ENCODE measurements at regions not wholly inside any gene's neighbourhood (a gene's known extent, or its start where the extent isn't known, plus 50 kb on each side); places are given as distances from the start of the nearest gene placed in this dataset.

DNA sequence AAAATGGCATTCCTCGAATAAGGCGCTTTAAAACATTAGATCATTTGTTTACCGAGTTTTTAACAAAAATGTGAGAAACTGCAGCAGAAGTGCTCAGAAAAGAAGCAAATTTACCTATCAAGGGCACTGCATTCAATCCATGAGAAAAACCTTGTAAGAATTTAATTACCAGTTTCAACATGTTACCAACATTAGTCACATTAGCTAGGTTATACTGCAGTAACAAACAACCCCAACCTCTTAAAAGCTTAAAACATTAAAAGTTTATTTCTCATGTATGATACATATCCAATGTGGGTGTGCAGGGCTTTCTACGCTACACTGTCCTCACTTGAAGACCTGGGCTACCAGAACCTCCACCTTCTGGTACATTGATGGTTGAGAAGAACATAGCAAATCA is 68.1 kb upstream of the CCBE1 start:
- 84 to 91% methylated on average over 4 of the region's 4 CpGs for WGBS, 2 donors
- no peak overlapping the region for H3K4me3 ChIP-seq
- no peaks in the 10 kb centered on the region for H3K4me1 ChIP-seq
- no peak for DNase-seq
- TF ChIP-seq POLR2A (IDR thresholded peaks at IDR 0.05) = no peak
- TF ChIP-seq CTCF (IDR thresholded peaks at IDR 0.05) = no peak
- H3K36me3 ChIP-seq = no peaks in the 10 kb centered on the region
- H3K9me3 ChIP-seq = peaks cover 0 to 8% (median 0%) of the 10 kb centered on the region in 3 donors
- intact Hi-C loops (cut with DNase I) = no loop called here
- peaks cover 0 to 4% (median 0%) of the 10 kb centered on the region in 4 donors for H3K27me3 ChIP-seq
- H3K27ac ChIP-seq = no peak overlapping the region

GRCh38 chr18:59764281-59764680 is 67.1 kb upstream of the CCBE1 start:
- H3K27ac ChIP-seq = no peak overlapping the region
- 41 to 71% methylated on average over 4 of the region's 4 CpGs for WGBS, 2 donors
- H3K4me3 ChIP-seq = no peak overlapping the region
- H3K27me3 ChIP-seq = no peaks in the 10 kb centered on the region
- peaks cover 0 to 8% (median 0%) of the 10 kb centered on the region in 3 donors for H3K9me3 ChIP-seq
- H3K36me3 ChIP-seq = no peaks in the 10 kb centered on the region
- no peak for DNase-seq
- intact Hi-C loops (cut with DNase I) = no loop called here
- TF ChIP-seq CTCF (IDR thresholded peaks at IDR 0.05) (no peak), POLR2A (IDR thresholded peaks at IDR 0.05) (no peak)
- no peaks in the 10 kb centered on the region for H3K4me1 ChIP-seq

GRCh38 chr18:59763541-59764136 is 66.4 kb upstream of the CCBE1 start:
- no peak overlapping the region for H3K4me3 ChIP-seq
- H3K4me1 ChIP-seq = no peaks in the 10 kb centered on the region
- 69 to 76% methylated on average over 2 of the region's 2 CpGs for WGBS, 2 donors
- peaks cover 0 to 8% (median 0%) of the 10 kb centered on the region in 3 donors for H3K9me3 ChIP-seq
- no peak for DNase-seq
- no peaks in the 10 kb centered on the region for H3K36me3 ChIP-seq
- intact Hi-C loops (cut with DNase I) = no loop called here
- H3K27ac ChIP-seq = no peak overlapping the region
- TF ChIP-seq POLR2A (IDR thresholded peaks at IDR 0.05) (no peak), CTCF (IDR thresholded peaks at IDR 0.05) (no peak)
- no peaks in the 10 kb centered on the region for H3K27me3 ChIP-seq

DNA sequence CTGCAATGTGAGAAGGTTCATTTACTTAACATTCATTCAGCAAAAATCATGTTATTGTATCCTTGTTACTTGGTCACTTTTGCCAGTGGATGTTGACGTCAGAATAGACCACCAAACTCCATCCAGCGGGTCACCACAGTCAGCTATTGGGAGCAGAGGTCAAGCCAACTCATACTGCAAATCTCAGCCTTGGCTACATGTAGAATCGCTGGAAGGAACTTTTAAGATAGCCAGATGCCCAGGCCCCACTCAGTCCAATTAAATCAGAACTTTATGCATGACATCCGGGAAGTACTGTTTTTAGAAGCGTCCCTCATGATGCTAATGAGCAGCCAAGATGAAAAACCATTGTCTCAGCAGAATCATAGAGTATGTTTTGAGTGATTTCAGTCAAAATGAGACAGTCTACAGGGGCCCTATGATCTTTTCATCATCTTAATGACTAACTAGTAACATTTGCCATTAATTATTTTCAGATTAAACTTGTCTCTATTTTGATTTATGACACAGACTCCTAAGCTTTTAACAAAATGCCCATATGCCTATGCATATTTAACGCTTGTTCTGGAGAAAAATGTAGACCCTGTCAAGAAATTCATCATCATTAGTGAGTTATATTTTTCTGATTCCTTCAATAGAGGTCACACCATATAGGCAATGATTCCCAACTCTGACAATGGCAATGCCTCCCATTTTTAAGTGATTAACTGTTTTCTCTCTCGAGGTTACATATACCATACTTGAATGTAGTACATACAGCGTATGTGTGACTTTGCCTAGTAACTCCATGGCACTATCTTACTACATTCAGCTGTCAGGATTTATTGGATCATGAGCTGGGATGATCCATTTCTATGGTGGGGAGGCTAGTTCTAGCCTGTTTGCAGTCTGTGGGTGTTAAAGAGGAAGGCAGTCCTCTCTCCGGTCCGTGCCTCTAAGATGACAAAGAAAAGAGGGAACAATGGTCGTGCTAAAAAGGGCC is 63.7 kb upstream of the CCBE1 start:
- Histone ChIP-seq H3K27me3 (no peaks in the 10 kb centered on the region), H3K4me1 (no peaks in the 10 kb centered on the region), H3K9me3 (no peaks in the 10 kb centered on the region), H3K36me3 (no peaks in the 10 kb centered on the region), H3K27ac (no peak overlapping the region), H3K4me3 (no peak overlapping the region)
- intact Hi-C loops (cut with DNase I) = no loop called here
- WGBS, 2 donors = 80 to 86% methylated on average over 10 to 11 of the region's 11 CpGs
- no peak for DNase-seq
- no peak for TF ChIP-seq CTCF (IDR thresholded peaks at IDR 0.05)
- TF ChIP-seq POLR2A (IDR thresholded peaks at IDR 0.05) = no peak

GRCh38 chr18:59760212-59760611 is 63.0 kb upstream of the CCBE1 start:
- intact Hi-C loops (cut with DNase I) = no loop called here
- no peaks in the 10 kb centered on the region for H3K9me3 ChIP-seq
- H3K4me3 ChIP-seq = no peak overlapping the region
- TF ChIP-seq POLR2A (IDR thresholded peaks at IDR 0.05) (no peak), CTCF (IDR thresholded peaks at IDR 0.05) (no peak)
- WGBS, 2 donors = 82 to 88% methylated on average over 4 of the region's 4 CpGs
- no peaks in the 10 kb centered on the region for H3K27me3 ChIP-seq
- no peak overlapping the region for H3K27ac ChIP-seq
- H3K36me3 ChIP-seq = no peaks in the 10 kb centered on the region
- DNase-seq = no peak
- H3K4me1 ChIP-seq = no peaks in the 10 kb centered on the region
